Amniotic stem cell (primary cell): ENCODE measurements at regions not wholly inside any gene's neighbourhood (a gene's known extent, or its start where the extent isn't known, plus 50 kb on each side); places are given as distances from the start of the nearest gene placed in this dataset.

ENCODE experiments used
- DNase-seq: peaks from one replicate; lab custom pipeline; 2025; lab: John Stamatoyannopoulos, UW

- DNase-seq: no peak
Measured at GRCh38 chr4:32564626-32565025, 1844.5 kb downstream of the PCDH7 start.

DNA sequence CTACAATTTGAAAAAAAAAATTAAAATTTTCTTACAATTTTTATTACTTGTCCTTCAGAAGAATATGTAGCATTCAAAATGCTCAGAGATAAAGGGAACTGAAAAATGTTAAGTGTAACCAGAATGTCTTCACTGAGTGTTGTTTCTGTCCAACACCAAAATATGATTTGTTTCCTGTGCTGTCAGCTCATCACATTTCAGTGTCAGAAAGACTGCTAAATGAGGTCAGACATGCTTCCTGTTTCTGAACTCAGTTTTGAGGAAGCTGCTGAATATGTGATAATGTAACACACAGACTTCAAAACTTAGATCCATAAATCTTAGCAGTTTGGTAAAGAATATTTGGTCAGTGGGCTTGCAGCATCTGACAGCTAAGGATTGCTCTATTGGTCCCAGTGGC is 1849.7 kb downstream of the PCDH7 start:
- DNase-seq: no peak

DNA sequence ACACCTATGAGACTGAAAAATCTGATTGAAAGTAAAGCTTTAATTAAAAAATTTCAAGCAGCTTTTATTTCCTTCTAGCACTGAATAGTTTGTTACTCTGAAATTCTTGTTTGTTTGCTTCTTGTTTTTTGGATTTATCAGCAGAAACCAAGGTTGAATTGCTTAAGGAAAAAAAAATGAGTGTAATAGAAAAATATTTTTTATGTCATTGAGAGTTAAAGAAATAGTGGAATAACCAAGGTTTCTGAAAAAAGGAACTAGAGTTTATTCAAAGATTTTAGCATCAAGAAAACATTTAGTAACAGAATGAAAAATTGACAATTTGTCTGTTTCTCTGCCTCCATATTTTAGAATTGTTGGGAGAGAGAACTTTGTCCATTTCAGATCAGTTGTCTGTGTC is 1852.2 kb downstream of the PCDH7 start:
- DNase-seq: no peak

DNA sequence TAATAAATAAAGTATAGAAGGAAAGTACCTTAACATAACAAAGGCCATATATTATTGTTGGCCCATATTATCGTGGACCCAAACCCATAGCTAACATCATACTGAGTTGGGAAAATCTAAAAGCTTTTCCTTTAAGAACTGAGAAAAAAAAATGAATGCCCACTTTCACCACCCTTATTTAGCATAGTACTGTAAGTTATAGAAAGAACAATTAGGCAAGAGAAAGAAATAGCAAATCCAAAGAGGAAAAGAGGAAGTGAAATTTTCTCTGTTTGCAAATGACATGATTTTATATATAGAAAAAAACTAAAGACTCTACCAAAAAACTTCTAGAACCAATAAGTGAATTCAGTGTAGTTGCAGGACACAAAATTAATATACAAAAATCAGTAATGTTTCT is 1854.6 kb downstream of the PCDH7 start:
- no peak for DNase-seq

GRCh38 chr4:32589097-32589496 is 1868.9 kb downstream of the PCDH7 start:
- DNase-seq: no peak

DNA sequence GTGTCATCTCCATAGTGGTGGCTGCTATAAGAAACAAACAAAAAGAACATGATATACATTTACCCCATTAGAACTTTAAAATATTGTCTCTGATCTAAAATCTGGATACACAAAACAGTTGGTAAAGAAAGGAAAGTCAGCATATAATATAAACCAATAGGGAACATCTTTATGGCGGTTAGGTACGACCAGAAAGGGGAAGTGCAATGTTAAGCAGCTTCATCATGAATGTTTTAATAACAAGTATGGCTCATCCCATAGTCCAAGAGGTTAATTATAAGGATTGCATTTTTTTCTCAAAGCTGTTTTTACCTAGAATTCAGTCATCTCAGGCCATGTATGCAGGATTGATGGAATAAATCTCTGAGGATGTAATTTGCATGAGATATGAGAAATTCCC is 1869.7 kb downstream of the PCDH7 start:
- no peak for DNase-seq

GRCh38 chr4:32597354-32597753 is 1877.2 kb downstream of the PCDH7 start:
- no peak for DNase-seq

DNA sequence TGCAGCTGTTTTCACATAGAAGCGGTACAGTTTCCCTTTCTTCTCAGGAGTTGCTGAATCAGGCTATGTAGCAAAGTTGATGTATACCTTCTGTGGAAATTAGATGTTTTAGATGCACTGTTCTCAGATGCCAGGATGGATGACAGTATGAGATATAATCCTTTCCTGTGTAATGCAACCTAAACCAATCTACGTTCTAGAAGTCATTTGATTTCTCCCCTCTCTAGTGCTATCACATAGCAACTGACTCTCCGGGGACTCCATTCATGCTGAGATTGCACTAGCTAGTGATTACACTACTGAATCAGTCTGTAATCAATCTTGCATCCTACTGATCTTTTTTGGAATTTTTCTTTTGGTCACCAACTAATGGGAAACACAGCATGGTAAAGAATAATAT is 1881.7 kb downstream of the PCDH7 start:
- no peak for DNase-seq

DNA sequence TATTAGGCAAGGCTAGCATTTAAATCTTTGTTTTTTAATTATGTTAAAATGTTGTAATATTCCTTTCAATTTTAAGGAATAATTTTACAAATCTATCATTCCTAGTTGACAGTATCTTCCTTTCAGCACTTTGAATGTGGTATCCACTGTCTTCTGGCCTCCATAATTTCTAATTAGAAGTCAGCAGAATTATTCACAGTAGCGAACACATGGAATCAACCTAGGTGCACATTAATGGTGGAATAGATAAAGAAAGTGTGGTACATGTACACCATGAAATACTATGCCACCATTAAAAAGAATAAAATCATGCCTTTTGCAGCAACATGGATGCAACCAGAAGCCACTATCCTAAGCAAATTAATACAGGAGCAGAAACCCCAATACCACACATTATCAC is 1887.8 kb downstream of the PCDH7 start:
- DNase-seq: no peak

GRCh38 chr4:32624943-32625603 is 1904.9 kb downstream of the PCDH7 start:
- no peak for DNase-seq

- no peak for DNase-seq
Measured at GRCh38 chr4:32625687-32626337, 1905.6 kb downstream of the PCDH7 start.

- no peak for DNase-seq
Measured at GRCh38 chr4:32631831-32632230, 1911.7 kb downstream of the PCDH7 start.

DNA sequence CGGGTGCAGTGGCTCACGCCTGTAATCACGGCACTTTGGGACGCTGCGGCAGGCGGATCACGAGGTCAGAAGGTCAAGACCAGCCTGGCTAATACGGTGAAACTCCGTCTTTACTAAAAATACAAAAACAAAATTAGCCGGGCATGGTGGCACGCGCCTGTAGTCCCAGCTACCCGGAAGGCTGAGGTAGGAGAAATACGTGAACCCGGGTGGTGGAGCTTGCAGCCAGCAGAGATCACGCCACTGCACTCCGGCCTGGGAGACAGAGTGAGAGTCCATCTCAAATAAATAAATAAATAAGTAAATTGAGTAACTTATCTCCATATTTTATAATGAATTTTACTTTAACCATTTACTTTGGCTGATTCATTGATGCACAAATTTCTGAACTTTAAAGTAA is 1913.3 kb downstream of the PCDH7 start:
- no peak for DNase-seq

DNA sequence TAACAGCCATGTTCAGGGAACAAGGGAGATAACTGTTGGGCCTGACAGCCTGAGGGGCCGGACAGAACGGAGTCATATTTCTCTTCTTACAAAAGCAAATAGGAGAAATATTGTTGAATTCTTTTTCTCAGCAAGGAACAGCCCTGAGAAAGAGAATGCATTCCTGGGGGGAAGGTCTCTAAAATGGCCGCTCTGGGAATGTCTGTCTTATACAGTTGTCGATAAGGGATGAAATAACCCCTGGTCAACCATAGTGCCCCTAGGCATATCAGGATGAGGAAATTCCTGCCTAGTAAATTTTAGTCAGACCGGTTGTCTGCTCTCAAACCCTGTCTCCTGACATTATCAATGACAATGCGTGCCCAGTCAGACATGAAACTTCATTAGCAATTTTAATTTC is 1925.5 kb downstream of the PCDH7 start:
- DNase-seq: no peak

GRCh38 chr4:32658019-32658418 is 1937.8 kb downstream of the PCDH7 start:
- DNase-seq: no peak

GRCh38 chr4:32661229-32661628 is 1941.1 kb downstream of the PCDH7 start:
- DNase-seq: no peak

DNA sequence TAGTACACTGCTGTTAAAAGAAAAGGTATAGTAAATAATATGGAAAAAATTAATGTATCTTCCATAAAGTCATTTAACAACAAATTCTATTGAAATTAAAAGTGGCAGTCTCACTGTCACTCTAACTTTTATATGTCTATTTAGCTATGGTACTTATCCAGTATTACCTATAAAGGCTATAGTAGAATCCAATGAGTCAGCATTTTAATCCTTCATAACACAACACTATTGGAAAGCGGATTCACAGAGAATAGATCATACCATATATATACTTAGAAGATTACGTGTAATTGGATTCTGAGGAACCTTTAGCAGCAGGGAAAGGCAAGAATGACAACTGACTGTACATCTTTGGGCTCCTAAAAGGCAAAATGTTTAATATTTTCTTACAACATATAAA is 1942.6 kb downstream of the PCDH7 start:
- DNase-seq: no peak

GRCh38 chr4:32672359-32672758 is 1952.2 kb downstream of the PCDH7 start:
- no peak for DNase-seq

GRCh38 chr4:32680946-32681345 is 1960.8 kb downstream of the PCDH7 start:
- DNase-seq: no peak

DNA sequence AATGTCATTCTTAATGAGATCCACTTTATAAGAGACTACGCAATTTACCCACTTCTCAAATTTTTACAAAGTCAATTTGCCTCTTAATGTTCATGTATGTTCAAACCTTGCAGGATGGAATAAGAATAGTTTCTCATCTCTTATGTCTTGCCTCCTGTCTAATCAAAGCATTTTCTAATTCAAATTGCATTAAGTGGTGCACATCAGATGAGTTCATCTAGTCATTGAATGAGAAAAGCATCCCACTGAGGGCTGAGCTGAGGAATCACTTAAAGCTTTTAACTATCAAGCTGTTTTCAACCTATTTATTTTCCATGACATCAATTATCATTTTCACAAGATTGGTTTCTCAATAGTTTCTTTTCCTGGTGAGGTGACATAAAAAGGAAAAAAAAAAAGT is 1964.0 kb downstream of the PCDH7 start:
- no peak for DNase-seq

DNA sequence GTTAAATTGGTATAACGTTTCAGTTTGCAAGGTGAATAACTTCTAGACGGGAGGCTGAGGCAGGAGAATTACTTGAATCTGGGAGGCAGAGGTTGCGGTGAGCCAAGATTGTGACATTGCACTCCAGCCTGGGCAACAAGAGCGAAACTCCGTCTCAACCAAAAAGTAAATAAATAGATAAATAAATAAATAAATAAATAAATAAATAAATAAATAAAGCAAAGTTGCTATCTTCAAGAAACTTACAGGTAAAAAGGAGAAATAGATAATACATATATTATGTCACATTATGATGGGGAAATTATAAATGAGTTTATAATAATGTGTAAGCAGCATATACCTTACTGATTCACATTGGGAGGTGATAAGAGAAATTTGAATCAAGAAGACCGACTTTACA is 1966.0 kb downstream of the PCDH7 start:
- DNase-seq: no peak

GRCh38 chr4:32689518-32689917 is 1969.3 kb downstream of the PCDH7 start:
- no peak for DNase-seq

DNA sequence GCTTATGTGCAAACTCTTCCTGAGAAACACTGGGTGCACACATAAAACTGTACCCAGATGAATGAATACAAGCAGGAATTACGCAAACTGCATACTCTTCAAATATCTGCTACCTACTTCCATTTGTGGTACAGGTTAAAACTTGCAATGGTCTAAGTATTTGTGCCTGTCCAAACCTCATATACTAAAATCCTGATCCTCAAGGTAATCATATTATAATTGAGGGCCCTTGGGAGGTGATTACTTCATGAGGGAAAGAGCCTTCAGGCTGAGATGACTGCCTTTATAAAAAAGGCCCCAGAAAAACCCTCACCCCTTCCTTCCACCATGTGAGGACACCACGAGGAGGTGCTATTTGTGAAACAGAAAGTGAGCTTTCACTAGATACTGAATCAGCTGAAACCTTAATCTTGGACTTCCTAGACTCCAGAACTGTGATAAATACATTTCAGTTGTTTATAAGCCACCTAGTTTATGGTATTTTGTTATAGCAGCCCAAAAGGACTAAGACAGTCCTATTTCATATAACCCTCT is 1977.2 kb downstream of the PCDH7 start:
- no peak for DNase-seq

- no peak for DNase-seq
Measured at GRCh38 chr4:32700838-32701237, 1980.7 kb downstream of the PCDH7 start.
